Hepatocyte (in vitro differentiated cells): ENCODE measurements at regions not wholly inside any gene's neighbourhood (a gene's known extent, or its start where the extent isn't known, plus 50 kb on each side); places are given as distances from the start of the nearest gene placed in this dataset.

Source experiments
- DNase-seq: peaks from one replicate; pipeline ENCODE4 v3.0.0-alpha.2; 2016; ENCODE audit warnings: low spot score
- H2AFZ ChIP-seq: fragments of 200-600 bp; sonication (generic); 2 replicates; pipeline ENCODE4 v1.6.0; 2016; ENCODE audit warnings: antibody characterized with exemption, mild to moderate bottlenecking
- H3K27ac ChIP-seq: fragments of 200-600 bp; sonication (generic); 2 replicates; pipeline ENCODE4 v1.5.1; 2016; ENCODE audit warnings: mild to moderate bottlenecking
- H3K27me3 ChIP-seq: fragments of 200-600 bp; sonication (generic); 2 replicates; pipeline ENCODE4 v1.6.1; 2016
- H3K36me3 ChIP-seq: fragments of 200-600 bp; sonication (generic); replicated peaks from 2 replicates; pipeline ENCODE4 v1.5.1; 2016; ENCODE audit warnings: low read depth; ENCODE audit not compliant: insufficient read depth
- H3K4me1 ChIP-seq: fragments of 200-600 bp; sonication (generic); 2 replicates; pipeline ENCODE4 v1.5.1; 2016; ENCODE audit warnings: mild to moderate bottlenecking, moderate library complexity; ENCODE audit not compliant: insufficient read depth
- H3K4me2 ChIP-seq: fragments of 200-600 bp; sonication (generic); 2 replicates; pipeline ENCODE4 v1.6.0; 2016
- H3K4me3 ChIP-seq: fragments of 200-600 bp; sonication (generic); 2 replicates; pipeline ENCODE4 v1.5.1; 2016; ENCODE audit warnings: mild to moderate bottlenecking
- H3K79me2 ChIP-seq: fragments of 200-600 bp; sonication (generic); 2 replicates; pipeline ENCODE4 v1.6.0; 2017; ENCODE audit warnings: mild to moderate bottlenecking
- H3K9me2 ChIP-seq: fragments of 200-600 bp; sonication (generic); replicated peaks from 2 replicates; pipeline ENCODE4 v1.6.0; 2017; ENCODE audit warnings: mild to moderate bottlenecking; ENCODE audit not compliant: insufficient read depth
- H3K9me3 ChIP-seq: fragments of 200-600 bp; sonication (generic); 2 replicates; pipeline ENCODE4 v1.5.1; 2016; ENCODE audit warnings: low read depth, mild to moderate bottlenecking
- H4K20me1 ChIP-seq: fragments of 200-600 bp; sonication (generic); 2 replicates; pipeline ENCODE4 v1.6.0; 2016; ENCODE audit warnings: mild to moderate bottlenecking; ENCODE audit not compliant: insufficient read depth, poor library complexity, severe bottlenecking
- EZH2 ChIP-seq: fragments of 200-600 bp; sonication (generic); IDR thresholded peaks from 2 replicates; pipeline ENCODE4 v1.6.1; 2016; ENCODE audit warnings: antibody characterized with exemption, mild to moderate bottlenecking, borderline replicate concordance
- EZH2phosphoT487 ChIP-seq: fragments of 200-600 bp; sonication (generic); IDR thresholded peaks from one replicate; pipeline ENCODE4 v1.6.1; 2018; ENCODE audit warnings: antibody characterized with exemption, mild to moderate bottlenecking, low read depth, moderate library complexity; ENCODE audit not compliant: unreplicated experiment, severe bottlenecking
- WGBS: methylation state at CpG from one replicate; pipeline ENCODE4 v1.1.6; 2016; ENCODE audit warnings: low lambda C conversion rate; ENCODE audit errors: missing lambda C conversion rate; 5-methylcytosine and 5-hydroxymethylcytosine counted together
- TF ChIP-seq, protein P1 (sequence below): fragments of 200-600 bp; sonication (generic); IDR thresholded peaks from 2 replicates; pipeline ENCODE4 v1.5.1; 2016; ENCODE audit warnings: antibody characterized with exemption, mild to moderate bottlenecking; ENCODE audit not compliant: poor library complexity

GRCh38 chr9:18074041-18074440 is 399.9 kb upstream of the ADAMTSL1 start:
- H3K4me3 ChIP-seq = no peak overlapping the region
- H3K36me3 ChIP-seq = no peaks in the 10 kb centered on the region
- no peaks in the 10 kb centered on the region for H3K9me3 ChIP-seq
- no peaks in the 10 kb centered on the region for H4K20me1 ChIP-seq
- H3K4me2 ChIP-seq = no peak overlapping the region
- 70% methylated on average over 3 of the region's 3 CpGs for WGBS
- no peak overlapping the region for H2AFZ ChIP-seq
- H3K27ac ChIP-seq = no peak overlapping the region
- DNase-seq = no peak
- H3K9me2 ChIP-seq = no peaks in the 10 kb centered on the region
- peaks cover 23% of the 10 kb centered on the region for H3K4me1 ChIP-seq
- TF ChIP-seq EZH2 (no peak), EZH2phosphoT487 (no peak)
- TF ChIP-seq, protein P1, sequence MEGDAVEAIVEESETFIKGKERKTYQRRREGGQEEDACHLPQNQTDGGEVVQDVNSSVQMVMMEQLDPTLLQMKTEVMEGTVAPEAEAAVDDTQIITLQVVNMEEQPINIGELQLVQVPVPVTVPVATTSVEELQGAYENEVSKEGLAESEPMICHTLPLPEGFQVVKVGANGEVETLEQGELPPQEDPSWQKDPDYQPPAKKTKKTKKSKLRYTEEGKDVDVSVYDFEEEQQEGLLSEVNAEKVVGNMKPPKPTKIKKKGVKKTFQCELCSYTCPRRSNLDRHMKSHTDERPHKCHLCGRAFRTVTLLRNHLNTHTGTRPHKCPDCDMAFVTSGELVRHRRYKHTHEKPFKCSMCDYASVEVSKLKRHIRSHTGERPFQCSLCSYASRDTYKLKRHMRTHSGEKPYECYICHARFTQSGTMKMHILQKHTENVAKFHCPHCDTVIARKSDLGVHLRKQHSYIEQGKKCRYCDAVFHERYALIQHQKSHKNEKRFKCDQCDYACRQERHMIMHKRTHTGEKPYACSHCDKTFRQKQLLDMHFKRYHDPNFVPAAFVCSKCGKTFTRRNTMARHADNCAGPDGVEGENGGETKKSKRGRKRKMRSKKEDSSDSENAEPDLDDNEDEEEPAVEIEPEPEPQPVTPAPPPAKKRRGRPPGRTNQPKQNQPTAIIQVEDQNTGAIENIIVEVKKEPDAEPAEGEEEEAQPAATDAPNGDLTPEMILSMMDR = no peak
- H3K27me3 ChIP-seq = no peaks in the 10 kb centered on the region
- no peaks in the 10 kb centered on the region for H3K79me2 ChIP-seq

DNA sequence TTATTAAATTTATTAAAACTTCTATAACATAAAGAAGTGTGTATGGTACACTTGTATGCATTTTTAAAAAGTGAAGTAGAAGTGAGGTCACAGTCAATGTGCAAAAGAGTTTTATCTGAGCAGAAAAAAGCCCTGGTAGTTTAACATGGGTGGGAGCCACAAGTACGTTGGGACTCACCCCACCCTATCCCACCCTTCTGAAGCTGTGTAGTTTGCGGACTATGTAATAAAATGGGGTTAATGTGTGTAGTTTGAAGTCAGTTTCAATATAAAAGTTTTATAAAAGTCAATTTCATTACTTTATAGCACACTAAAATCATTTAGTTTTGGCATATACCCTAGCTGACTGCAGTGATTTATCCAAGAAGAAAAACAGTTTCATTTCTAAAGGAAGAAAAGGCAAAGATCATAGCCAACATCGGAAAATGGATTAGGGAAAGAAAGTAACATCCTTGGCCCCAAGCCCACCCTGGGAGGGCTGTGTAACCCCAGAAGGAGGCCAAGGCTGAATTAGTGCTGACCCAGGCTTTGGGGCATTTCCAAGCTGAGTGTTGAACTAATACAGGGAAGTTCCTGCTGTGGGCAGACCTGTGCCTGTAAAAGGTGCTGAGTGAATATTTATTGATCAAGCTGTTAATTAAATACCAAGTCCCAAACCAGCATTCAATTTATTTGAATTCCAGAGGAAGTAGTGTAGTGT is 398.6 kb upstream of the ADAMTSL1 start:
- Histone ChIP-seq H3K4me3 (no peak overlapping the region), H3K9me2 (no peaks in the 10 kb centered on the region), H3K79me2 (no peaks in the 10 kb centered on the region), H2AFZ (no peak overlapping the region), H3K4me2 (no peak overlapping the region), H3K4me1 (peaks cover 23% of the 10 kb centered on the region), H4K20me1 (no peaks in the 10 kb centered on the region), H3K36me3 (no peaks in the 10 kb centered on the region), H3K9me3 (no peaks in the 10 kb centered on the region), H3K27ac (no peak overlapping the region), H3K27me3 (no peaks in the 10 kb centered on the region)
- WGBS = 55% methylated on average over 3 of the region's 3 CpGs
- no peak for DNase-seq
- TF ChIP-seq EZH2phosphoT487 (no peak), EZH2 (no peak)
- TF ChIP-seq, protein P1 = no peak

- Histone ChIP-seq H3K9me2 (no peaks in the 10 kb centered on the region), H3K4me3 (no peak overlapping the region), H3K27me3 (no peaks in the 10 kb centered on the region), H3K79me2 (no peaks in the 10 kb centered on the region), H3K36me3 (no peaks in the 10 kb centered on the region), H4K20me1 (no peaks in the 10 kb centered on the region), H3K27ac (no peak overlapping the region), H2AFZ (no peak overlapping the region), H3K9me3 (no peaks in the 10 kb centered on the region), H3K4me1 (peaks cover 20% of the 10 kb centered on the region), H3K4me2 (no peak overlapping the region)
- WGBS = 88% methylated on average over 8 of the region's 8 CpGs
- no peak for DNase-seq
- TF ChIP-seq, protein P1 = no peak
- TF ChIP-seq EZH2 = no peak
- TF ChIP-seq EZH2phosphoT487 = no peak
Measured at GRCh38 chr9:18077941-18078678, 395.8 kb upstream of the ADAMTSL1 start.
